Activated T-cell treated with anti-CD3 and anti-CD28 coated beads, Interleukin-2, amount 50 U/mL, for 24 hours (primary cell): ENCODE measurements at regions not wholly inside any gene's neighbourhood (a gene's known extent, or its start where the extent isn't known, plus 50 kb on each side); places are given as distances from the start of the nearest gene placed in this dataset.

ENCODE experiments used
- DNase-seq: peaks from one replicate; pipeline ENCODE4 v3.0.0-alpha.2; 2020
- H3K27ac Mint-ChIP-seq: 2 replicates; pipeline ENCODE4 v1.8.0; 2020; ENCODE audit warnings: mild to moderate bottlenecking, mixed read lengths
- H3K27me3 Mint-ChIP-seq: 2 replicates; pipeline ENCODE4 v1.8.0; 2020; ENCODE audit warnings: mixed read lengths
- H3K36me3 Mint-ChIP-seq: 2 replicates; pipeline ENCODE4 v1.8.0; 2020; ENCODE audit warnings: low read depth, mixed read lengths
- H3K4me1 Mint-ChIP-seq: 2 replicates; pipeline ENCODE4 v1.8.0; 2020; ENCODE audit warnings: low read depth, mixed read lengths
- H3K4me3 Mint-ChIP-seq: 2 replicates; pipeline ENCODE4 v1.8.0; 2020; ENCODE audit warnings: mild to moderate bottlenecking, moderate library complexity, mixed read lengths
- H3K9me3 Mint-ChIP-seq: 2 replicates; pipeline ENCODE4 v1.8.0; 2020; ENCODE audit warnings: mixed read lengths

DNA sequence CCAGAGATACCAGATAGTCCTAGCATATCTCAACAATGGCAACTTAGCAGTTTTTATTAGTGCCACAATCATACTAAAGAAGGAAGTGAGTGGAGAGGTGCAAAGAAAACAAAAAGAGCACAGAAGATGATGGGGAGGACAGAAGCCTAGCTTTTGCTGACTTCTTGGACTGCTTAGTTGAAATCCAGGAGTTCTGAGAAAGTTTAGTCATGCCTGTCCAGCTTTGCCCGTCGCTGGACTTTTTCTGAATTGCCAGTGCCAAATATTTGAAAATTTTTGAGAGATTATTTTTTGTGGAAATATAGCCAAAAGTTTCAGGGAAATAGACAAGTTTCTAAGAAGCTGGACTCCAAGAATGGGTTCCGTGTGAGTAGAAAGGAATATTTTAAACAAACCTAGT lies 558.7 kb upstream of the TNP1 start:
- Mint-ChIP-seq H3K4me1 (no peaks in the 10 kb centered on the region), H3K9me3 (no peaks in the 10 kb centered on the region), H3K27ac (no peak overlapping the region), H3K36me3 (no peaks in the 10 kb centered on the region), H3K27me3 (no peaks in the 10 kb centered on the region), H3K4me3 (no peak overlapping the region)
- no peak for DNase-seq

DNA sequence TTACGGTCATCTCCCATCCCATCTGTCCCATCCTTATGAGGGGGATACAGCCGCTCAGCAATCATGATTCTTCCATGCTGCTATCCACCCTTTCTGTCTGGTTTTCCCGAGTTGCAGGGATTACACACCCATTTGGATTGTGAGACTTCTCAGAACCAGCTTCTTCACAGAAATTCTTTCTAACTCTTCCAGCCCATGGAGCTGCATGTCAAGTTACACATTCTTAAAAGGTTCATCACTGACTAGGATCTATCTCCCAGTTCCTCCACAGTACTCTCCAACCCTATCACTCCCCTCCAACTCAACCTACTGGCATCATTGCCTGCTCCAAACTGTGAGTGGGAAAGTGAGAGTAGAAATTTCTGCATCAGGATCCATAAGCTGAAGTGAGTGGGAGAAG lies 558.2 kb upstream of the TNP1 start:
- DNase-seq: no peak
- H3K27ac Mint-ChIP-seq: no peak overlapping the region
- H3K4me3 Mint-ChIP-seq: no peak overlapping the region
- no peaks in the 10 kb centered on the region for H3K4me1 Mint-ChIP-seq
- H3K36me3 Mint-ChIP-seq: no peaks in the 10 kb centered on the region
- no peaks in the 10 kb centered on the region for H3K9me3 Mint-ChIP-seq
- H3K27me3 Mint-ChIP-seq: no peaks in the 10 kb centered on the region

DNA sequence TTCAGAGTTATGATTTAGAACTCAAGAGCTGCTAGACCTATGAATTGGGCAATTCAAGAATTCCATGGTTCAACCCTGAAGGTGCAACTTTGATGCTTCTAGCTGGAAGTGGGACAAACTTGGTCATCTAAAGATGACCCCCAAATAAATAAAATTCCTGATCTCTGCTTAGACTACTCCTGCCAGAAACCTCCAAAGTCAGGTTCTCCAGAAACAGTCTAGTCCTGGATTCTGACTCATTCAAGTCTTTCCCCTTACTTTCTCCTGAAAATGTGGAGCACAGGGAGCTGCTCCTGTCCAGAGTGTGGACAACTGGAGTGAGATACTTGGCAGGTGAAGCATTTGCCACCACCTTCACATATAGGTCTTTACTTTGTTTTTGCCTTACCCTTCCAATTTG lies 557.7 kb upstream of the TNP1 start:
- no peaks in the 10 kb centered on the region for H3K4me1 Mint-ChIP-seq
- no peak for DNase-seq
- H3K36me3 Mint-ChIP-seq: no peaks in the 10 kb centered on the region
- no peaks in the 10 kb centered on the region for H3K27me3 Mint-ChIP-seq
- H3K9me3 Mint-ChIP-seq: no peaks in the 10 kb centered on the region
- H3K4me3 Mint-ChIP-seq: no peak overlapping the region
- H3K27ac Mint-ChIP-seq: no peak overlapping the region

DNA sequence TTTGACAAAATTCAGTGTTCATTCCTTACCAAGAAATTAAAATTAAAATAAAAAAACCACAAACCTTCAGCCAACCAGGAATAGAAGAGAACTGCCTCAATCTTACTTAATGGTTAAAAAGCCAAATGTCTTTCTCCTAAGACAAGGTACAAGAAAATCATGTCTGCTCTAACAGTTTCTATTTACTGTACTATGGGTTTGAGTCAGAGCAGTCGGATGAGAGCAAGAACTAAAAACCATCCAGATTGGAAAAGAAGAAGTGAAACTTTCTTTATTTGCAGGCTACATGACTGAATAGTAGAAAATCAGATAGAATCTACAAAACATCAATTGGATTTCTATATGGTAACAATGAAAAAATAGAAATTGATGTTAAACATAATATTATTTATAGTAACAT lies 555.5 kb upstream of the TNP1 start:
- Mint-ChIP-seq H3K27me3 (no peaks in the 10 kb centered on the region), H3K27ac (no peak overlapping the region), H3K9me3 (no peaks in the 10 kb centered on the region), H3K4me1 (no peaks in the 10 kb centered on the region), H3K36me3 (no peaks in the 10 kb centered on the region), H3K4me3 (no peak overlapping the region)
- DNase-seq: no peak

DNA sequence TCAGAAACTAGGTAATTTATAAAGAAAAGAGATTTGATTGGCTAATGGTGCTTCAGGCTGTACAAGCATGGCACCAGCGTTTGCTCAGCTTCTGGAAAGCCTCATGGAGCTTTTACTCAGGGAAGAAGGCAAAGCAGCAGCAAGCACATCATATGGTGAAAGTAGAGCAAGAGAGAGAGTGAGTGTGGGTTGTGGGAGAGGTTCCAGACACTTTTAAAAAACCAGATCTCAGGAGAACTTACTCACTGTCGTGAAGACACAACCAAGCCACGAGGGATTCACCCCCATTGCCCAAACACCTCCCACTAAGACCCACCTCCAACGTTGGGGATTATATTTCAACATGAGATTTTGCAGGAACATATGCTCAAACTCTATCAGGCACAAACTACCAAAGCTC lies 554.6 kb upstream of the TNP1 start:
- Mint-ChIP-seq H3K36me3 (no peaks in the 10 kb centered on the region), H3K4me3 (no peak overlapping the region), H3K27ac (no peak overlapping the region), H3K9me3 (no peaks in the 10 kb centered on the region), H3K4me1 (no peaks in the 10 kb centered on the region), H3K27me3 (no peaks in the 10 kb centered on the region)
- no peak for DNase-seq

DNA sequence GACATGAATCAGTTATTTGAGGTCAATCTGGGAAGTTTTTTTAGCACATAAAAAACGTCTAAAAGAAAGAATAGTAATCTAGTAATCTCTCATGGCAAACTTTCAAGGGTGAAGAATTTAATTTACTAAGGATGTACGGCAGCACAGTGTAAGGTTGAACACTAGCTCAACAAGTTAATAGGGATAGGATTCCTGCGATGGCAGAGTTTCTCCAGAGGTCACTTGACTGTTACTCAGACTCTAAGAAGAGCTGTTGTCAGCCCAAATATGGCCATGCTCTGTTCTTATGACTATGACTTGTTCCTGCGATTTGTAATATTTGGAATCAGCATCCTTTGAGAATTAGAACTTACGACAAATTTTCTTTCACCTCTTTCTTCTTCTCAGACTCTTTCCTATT lies 553.3 kb upstream of the TNP1 start:
- H3K27me3 Mint-ChIP-seq: no peaks in the 10 kb centered on the region
- no peaks in the 10 kb centered on the region for H3K4me1 Mint-ChIP-seq
- H3K27ac Mint-ChIP-seq: no peak overlapping the region
- no peak overlapping the region for H3K4me3 Mint-ChIP-seq
- H3K36me3 Mint-ChIP-seq: no peaks in the 10 kb centered on the region
- no peak for DNase-seq
- no peaks in the 10 kb centered on the region for H3K9me3 Mint-ChIP-seq

DNA sequence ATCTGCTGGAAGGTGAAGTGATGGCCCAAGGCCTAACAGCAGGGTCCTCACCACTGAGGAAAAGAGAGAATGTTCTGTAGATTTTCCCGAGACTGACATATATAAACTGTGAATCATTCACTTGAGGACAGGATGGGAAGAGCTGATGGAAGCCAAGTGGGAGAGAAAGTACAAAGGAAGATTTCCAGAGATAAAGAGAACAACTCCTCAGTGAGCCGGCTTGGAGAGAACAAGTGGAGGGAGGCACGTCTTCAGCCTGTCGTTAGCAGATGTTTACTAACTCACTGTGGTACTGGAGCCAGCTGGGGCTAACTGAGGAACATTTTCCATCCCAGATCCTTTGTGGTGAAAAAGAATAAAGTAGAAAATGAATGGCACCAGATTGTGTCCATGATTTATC lies 552.9 kb upstream of the TNP1 start:
- DNase-seq: no peak
- no peaks in the 10 kb centered on the region for H3K4me1 Mint-ChIP-seq
- H3K27me3 Mint-ChIP-seq: no peaks in the 10 kb centered on the region
- H3K36me3 Mint-ChIP-seq: no peaks in the 10 kb centered on the region
- no peak overlapping the region for H3K4me3 Mint-ChIP-seq
- no peak overlapping the region for H3K27ac Mint-ChIP-seq
- no peaks in the 10 kb centered on the region for H3K9me3 Mint-ChIP-seq

DNA sequence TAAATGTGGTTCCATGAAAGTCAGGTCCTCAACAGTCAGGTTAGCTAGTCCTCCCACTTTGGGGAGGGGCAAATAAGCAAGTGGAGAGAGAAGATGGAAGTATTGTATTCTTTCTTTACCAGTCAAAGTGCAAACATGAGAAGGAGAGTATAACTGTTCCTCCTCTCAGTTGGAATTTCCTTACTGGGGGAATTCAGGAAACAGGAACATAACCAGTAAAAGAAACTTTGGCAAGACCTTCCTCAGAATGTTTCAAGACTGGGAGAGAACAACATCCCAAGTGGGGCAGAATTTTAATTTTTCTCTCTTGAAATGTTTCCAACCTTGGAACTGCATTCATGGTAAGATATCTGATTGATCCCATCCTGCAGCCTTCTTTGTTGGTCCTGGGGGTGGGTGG lies 552.4 kb upstream of the TNP1 start:
- H3K9me3 Mint-ChIP-seq: no peaks in the 10 kb centered on the region
- H3K4me3 Mint-ChIP-seq: no peak overlapping the region
- H3K36me3 Mint-ChIP-seq: no peaks in the 10 kb centered on the region
- no peak for DNase-seq
- no peaks in the 10 kb centered on the region for H3K4me1 Mint-ChIP-seq
- H3K27me3 Mint-ChIP-seq: no peaks in the 10 kb centered on the region
- H3K27ac Mint-ChIP-seq: no peak overlapping the region

DNA sequence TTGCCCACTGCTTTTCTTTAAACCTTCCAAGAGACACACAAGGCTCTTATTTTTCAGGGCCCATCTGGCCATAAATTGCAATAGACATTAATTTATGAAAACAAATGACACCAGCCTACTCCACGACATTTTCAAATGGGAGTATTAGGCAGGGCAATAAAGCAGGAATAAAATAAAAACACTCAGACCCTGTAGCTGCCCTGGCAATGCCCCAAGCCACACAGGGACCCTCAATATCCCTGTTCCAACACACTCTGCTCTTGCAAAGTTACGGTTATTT lies 550.8 kb upstream of the TNP1 start:
- no peak overlapping the region for H3K27ac Mint-ChIP-seq
- H3K4me1 Mint-ChIP-seq: no peaks in the 10 kb centered on the region
- DNase-seq: no peak
- no peaks in the 10 kb centered on the region for H3K36me3 Mint-ChIP-seq
- H3K27me3 Mint-ChIP-seq: no peaks in the 10 kb centered on the region
- H3K4me3 Mint-ChIP-seq: no peak overlapping the region
- no peaks in the 10 kb centered on the region for H3K9me3 Mint-ChIP-seq

DNA sequence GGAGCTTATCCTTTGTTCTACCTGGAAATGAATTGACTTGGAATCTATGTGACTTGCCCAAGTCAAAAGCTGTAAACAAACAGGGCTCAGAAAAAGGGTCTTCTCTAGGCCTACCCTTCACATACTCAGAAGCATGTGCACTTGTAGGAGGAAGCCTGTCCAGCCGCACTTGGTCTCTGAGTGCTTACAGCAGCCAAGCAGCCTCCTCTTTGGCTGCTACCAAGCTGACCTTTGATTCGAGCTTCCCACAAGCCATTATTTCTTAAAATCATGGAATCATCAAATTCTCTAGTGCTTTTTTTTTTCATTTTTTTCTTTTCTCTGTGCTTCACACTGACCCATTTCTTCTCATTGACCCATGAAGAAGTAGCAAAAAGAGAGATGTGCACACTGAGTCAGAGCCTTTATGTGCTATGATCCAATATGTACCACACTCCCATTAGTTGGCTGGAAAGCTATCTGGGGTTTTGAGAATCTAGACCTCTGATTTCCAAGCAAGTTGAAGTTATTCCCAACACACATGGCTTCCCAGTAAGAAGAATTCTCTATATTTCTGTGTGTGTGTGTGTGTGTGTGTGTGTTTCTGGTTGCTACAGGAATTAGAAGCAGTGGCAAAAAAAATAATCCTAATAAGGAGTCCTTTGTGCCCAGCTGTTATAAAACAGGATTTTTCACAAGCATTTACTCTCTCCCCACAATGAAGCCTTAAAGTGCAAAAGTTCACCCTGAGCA lies 550.3 kb upstream of the TNP1 start:
- H3K36me3 Mint-ChIP-seq: no peaks in the 10 kb centered on the region
- no peak overlapping the region for H3K27ac Mint-ChIP-seq
- DNase-seq: no peak

DNA sequence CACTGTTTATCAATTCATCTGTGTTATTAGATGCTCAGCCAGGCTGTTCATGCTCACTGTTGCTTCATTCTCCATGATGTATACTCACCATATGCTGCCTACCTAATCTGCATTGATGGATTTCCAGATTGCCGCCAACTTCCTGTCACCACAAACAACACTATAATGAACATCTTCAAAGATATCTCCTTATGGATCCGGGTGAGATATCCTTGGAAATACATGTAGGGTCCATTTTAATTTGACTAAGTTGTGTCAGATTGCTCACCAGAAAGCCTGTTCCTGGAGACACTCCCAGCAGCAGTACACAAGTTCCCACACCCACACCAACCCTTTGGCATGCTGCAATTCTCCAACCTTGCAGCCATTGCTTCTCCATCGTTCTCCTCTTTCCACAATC lies 547.5 kb upstream of the TNP1 start:
- Mint-ChIP-seq H3K36me3 (no peaks in the 10 kb centered on the region), H3K4me3 (no peak overlapping the region), H3K27me3 (no peaks in the 10 kb centered on the region), H3K9me3 (no peaks in the 10 kb centered on the region), H3K4me1 (peaks cover 1% of the 10 kb centered on the region), H3K27ac (no peak overlapping the region)
- no peak for DNase-seq

More for the DNA sequence above, 550.3 kb upstream of the TNP1 start:
- Mint-ChIP-seq H3K4me3 (no peak overlapping the region), H3K27me3 (no peaks in the 10 kb centered on the region), H3K4me1 (no peaks in the 10 kb centered on the region), H3K9me3 (no peaks in the 10 kb centered on the region)

DNA sequence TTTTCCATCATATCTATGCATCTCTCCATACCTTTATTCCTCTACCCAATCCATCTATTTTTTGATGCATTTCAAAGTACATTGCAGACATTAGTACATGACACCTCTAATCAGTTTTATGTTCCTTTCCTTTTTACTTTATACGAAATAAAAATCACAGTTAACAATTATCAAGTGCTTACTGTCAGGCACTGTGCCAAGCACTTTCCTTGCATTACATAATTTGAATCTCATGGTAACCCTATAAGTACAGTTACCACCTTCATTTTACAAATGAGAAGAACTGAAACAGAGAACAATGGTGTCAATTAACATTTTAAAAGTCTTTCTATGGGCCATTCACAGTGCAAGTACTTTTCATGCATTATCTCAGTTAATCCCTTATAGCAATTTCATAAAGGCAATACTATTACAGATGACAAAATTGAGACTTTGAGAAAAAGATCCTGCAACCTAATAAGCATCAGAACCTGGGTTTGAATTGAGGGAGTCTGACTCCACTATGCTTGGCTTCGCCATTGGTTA lies 544.4 kb upstream of the TNP1 start:
- H3K4me3 Mint-ChIP-seq: no peak overlapping the region
- no peaks in the 10 kb centered on the region for H3K36me3 Mint-ChIP-seq
- peaks cover 4% of the 10 kb centered on the region for H3K4me1 Mint-ChIP-seq
- DNase-seq: no peak
- H3K27ac Mint-ChIP-seq: no peak overlapping the region
- no peaks in the 10 kb centered on the region for H3K27me3 Mint-ChIP-seq
- no peaks in the 10 kb centered on the region for H3K9me3 Mint-ChIP-seq

DNA sequence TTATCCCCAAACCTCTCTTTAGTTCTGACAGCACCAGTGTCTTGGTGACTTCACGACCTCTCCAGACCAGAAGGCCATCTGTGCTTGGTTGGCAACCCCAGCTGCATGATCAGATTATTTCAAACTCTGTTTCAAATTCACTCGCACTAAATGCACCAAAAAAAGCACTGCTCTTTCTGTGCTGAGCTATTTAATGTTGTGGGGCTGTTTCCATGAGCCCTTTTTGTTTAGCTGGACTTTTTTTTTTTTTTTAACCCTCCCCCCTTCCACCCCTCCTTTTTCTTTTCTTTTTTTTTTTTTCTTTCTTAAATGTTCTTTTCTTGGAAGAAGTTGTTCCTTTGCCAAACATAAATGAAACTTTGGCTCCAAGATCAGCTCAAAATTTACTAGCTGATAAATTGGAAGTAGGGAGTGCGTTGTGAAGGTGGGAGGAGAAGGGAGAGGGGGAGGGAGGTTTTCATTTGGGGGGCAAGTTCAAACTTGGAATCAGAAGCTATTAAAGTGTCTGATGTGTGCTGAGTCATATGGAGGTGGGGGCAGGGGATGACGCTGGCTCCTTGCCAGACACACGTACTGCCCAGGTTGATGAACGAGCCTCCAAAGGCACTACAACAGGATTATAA lies 543.0 kb upstream of the TNP1 start:
- H3K27ac Mint-ChIP-seq: no peak overlapping the region
- no peak for DNase-seq
- peaks cover 16% of the 10 kb centered on the region for H3K4me1 Mint-ChIP-seq
- no peaks in the 10 kb centered on the region for H3K36me3 Mint-ChIP-seq
- no peak overlapping the region for H3K4me3 Mint-ChIP-seq
- H3K9me3 Mint-ChIP-seq: no peaks in the 10 kb centered on the region
- H3K27me3 Mint-ChIP-seq: no peaks in the 10 kb centered on the region

DNA sequence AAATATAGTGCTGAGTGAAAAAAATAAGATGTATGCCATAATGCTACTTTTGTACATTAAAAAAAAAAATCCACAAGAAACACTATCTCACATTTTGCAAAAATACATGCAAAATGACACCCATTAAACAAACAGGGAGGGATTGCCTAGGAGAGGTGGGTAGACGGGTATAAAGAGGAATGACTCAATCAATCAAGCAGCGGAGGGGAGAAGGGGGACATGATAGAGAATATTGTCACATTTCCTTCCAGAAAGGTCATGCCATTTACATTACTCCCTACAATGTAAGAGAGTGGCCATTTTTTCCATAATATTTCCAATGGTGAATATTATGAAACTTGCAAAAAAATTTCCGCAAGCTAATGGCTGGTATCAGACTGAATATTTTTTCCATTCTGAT lies 542.3 kb upstream of the TNP1 start:
- no peak overlapping the region for H3K4me3 Mint-ChIP-seq
- no peaks in the 10 kb centered on the region for H3K36me3 Mint-ChIP-seq
- no peaks in the 10 kb centered on the region for H3K27me3 Mint-ChIP-seq
- H3K9me3 Mint-ChIP-seq: no peaks in the 10 kb centered on the region
- H3K4me1 Mint-ChIP-seq: peaks cover 16% of the 10 kb centered on the region
- no peak for DNase-seq
- H3K27ac Mint-ChIP-seq: no peak overlapping the region

DNA sequence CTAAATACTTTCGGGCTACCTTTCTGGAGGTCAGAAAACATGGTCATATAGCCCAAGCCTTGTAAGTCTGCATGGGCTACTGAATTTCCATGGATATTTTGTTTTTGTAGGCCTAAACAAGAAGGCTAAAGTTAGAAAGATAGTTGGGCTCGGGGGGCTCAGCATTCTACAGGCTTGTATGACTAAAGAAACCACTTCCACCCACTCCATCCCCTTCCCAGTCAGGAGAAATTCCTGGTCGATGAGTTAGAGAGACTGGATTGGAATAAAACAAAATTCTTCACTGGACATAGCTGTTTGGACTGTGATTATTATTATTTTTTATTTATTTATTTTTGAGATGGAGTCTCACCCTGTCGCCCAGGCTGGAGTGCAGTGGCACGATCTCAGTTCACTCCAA lies 539.4 kb upstream of the TNP1 start:
- no peak overlapping the region for H3K4me3 Mint-ChIP-seq
- no peaks in the 10 kb centered on the region for H3K27me3 Mint-ChIP-seq
- no peaks in the 10 kb centered on the region for H3K36me3 Mint-ChIP-seq
- peaks cover 16% of the 10 kb centered on the region for H3K4me1 Mint-ChIP-seq
- H3K9me3 Mint-ChIP-seq: no peaks in the 10 kb centered on the region
- no peak for DNase-seq
- no peak overlapping the region for H3K27ac Mint-ChIP-seq

DNA sequence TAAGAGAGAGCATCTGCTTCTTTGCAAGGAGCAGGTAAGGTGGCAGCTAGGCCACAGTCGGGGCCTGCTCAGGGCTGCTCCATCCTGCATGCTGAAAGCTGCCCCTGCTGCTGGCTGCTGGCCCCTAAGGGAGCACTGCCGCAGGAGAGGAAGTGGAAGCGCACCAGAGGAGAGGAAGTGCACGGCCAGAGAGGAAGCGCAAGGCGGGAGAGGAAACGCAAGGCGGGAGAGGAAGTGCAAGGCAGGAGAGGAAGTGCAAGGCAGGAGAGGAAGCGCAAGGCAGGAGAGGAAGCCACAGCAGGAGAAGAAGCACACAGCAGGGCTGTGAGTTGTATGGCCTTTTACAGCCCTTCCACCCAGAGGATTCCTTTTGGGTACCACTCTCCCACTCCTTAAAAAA lies 539.0 kb upstream of the TNP1 start:
- Mint-ChIP-seq H3K27ac (no peak overlapping the region), H3K27me3 (no peaks in the 10 kb centered on the region), H3K4me1 (peaks cover 16% of the 10 kb centered on the region), H3K4me3 (no peak overlapping the region), H3K36me3 (no peaks in the 10 kb centered on the region), H3K9me3 (no peaks in the 10 kb centered on the region)
- peak; percentile 38 for DNase-seq
